ENCODE measurements at regions not wholly inside any gene's neighbourhood (a gene's known extent, or its start where the extent isn't known, plus 50 kb on each side); places are given as distances from the start of the nearest gene placed in this dataset.

DNA sequence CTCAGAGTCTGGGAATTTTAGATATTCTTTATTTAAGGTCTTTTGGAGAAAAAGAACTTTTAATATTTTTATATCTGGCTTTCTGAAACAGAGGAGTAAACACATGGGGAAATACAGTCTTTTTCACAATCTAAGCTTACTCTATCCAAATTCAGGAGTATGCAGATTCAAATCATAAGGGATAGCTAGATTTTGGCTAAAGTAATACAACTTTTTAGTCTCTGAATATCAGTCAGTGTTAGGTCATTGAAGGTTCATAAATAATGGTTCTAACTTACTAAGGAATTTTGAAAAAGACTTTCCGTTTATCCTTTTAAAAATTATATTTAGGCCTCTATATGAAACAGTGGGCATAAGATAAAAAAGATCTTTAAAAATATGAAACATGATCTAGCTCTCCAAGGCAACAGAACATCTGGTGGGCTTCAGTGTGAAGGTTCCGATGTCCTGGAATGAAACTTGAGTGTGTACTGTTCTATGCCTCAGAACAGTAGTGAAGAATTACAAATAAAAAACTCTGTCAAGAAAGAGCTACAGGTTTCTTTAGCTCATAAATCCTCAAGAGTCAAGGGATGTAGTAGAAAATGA is 165.2 kb upstream of the PDGFD start:
- DNase-seq (ENCODE audit: low read depth) = no peak
- no peak overlapping the region for H3K4me3 ChIP-seq (ENCODE audit: low read length)
- TF ChIP-seq, protein P1, sequence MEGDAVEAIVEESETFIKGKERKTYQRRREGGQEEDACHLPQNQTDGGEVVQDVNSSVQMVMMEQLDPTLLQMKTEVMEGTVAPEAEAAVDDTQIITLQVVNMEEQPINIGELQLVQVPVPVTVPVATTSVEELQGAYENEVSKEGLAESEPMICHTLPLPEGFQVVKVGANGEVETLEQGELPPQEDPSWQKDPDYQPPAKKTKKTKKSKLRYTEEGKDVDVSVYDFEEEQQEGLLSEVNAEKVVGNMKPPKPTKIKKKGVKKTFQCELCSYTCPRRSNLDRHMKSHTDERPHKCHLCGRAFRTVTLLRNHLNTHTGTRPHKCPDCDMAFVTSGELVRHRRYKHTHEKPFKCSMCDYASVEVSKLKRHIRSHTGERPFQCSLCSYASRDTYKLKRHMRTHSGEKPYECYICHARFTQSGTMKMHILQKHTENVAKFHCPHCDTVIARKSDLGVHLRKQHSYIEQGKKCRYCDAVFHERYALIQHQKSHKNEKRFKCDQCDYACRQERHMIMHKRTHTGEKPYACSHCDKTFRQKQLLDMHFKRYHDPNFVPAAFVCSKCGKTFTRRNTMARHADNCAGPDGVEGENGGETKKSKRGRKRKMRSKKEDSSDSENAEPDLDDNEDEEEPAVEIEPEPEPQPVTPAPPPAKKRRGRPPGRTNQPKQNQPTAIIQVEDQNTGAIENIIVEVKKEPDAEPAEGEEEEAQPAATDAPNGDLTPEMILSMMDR (IDR thresholded peaks at IDR 0.05; ENCODE audit: insufficient read depth, low read depth, low read length, missing control alignments) = no peak

DNA sequence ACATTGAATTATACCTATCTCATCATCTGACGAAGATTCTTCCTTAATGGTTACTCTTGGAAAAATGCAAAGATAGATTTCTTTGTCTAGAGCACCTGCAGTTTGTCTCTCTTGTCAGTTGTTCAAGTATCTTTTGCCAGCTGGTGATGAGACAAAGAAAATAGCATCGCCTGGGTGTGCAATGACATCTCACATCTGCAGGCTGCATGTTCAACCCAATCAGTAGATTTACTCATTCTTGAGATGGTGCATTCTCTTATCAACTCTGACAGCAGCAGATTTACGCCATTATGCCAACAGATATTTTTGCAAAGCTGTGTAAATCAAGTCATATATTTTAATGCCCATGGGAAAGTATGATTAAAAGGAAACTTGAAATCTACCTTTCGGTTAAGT is 164.6 kb upstream of the PDGFD start:
- no peak for DNase-seq (ENCODE audit: low read depth)
- no peak overlapping the region for H3K4me3 ChIP-seq (ENCODE audit: low read length)
- TF ChIP-seq, protein P1 (IDR thresholded peaks at IDR 0.05; ENCODE audit: insufficient read depth, low read depth, low read length, missing control alignments) = no peak

DNA sequence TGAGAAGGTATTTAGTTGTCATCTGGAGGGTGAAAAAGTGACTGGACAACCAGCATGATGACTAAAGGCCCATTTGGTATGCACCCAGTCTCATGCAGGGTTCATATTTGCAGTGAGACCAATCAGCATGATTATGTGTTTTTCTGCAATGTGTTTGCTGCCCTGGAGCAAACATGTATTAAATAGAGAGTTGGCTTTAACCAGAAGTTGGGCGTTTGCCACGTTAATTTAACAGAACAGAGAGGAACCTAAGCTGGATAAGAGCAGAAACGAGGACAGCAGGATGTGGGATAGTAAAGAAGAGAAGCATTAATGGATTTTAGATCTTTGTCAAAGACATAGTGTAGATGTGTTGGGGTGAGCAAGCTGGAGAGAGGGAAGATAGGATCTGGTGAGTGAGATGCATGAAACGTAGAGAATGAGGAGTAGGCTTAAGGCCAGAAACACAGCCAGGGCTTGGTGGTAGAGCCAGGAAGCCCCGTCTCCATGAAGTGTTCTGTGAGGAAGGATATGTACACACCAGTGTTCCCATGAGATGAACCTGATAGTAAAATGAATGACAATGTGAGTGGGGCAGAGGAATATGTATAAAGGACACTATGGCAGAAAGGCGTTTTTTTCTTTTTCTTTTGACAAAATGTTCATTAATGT is 164.0 kb upstream of the PDGFD start:
- H3K4me3 ChIP-seq (ENCODE audit: low read length) = no peak overlapping the region
- no peak for DNase-seq (ENCODE audit: low read depth)
- TF ChIP-seq, protein P1 (IDR thresholded peaks at IDR 0.05; ENCODE audit: insufficient read depth, low read depth, low read length, missing control alignments) = no peak

DNA sequence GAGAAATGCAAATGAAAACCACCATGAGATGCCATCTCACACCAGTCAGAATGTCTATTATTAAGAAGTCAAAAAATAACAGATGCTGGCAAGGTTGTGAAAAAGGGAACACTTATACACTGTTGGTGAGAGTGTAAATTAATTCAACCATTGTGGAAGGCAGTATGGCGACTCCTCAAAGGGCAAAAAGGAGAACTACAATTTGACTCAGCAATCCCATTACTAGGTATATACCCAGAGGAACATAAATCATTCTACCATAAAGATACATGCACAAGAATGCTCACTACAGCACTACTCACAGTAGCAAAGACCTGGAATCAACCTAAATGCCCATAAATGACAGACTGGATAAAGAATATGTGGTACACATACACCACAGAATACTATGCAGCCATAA is 161.1 kb upstream of the PDGFD start:
- no peak for DNase-seq (ENCODE audit: low read depth)
- no peak overlapping the region for H3K4me3 ChIP-seq (ENCODE audit: low read length)
- TF ChIP-seq, protein P1 (IDR thresholded peaks at IDR 0.05; ENCODE audit: insufficient read depth, low read depth, low read length, missing control alignments) = no peak

DNA sequence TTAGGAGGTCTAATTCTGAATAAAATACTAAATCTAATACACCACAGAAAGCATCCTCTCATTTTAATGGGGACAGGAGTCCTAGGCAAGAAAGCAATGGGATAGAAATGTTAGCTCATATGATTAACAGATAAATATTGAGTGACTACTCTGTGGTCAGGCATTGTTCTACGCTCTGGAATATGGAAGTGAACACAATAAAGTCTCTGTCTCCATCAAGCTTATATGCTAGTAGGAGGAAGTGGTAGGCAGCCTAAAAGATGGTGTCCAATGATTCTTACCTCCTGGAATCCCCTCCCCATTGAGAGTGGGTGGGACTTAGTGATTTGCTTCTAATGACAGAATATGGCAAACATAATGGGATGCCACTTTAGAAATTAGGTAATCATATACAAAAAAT is 160.3 kb upstream of the PDGFD start:
- no peak for DNase-seq (ENCODE audit: low read depth)
- H3K4me3 ChIP-seq (ENCODE audit: low read length) = no peak overlapping the region
- TF ChIP-seq, protein P1 (IDR thresholded peaks at IDR 0.05; ENCODE audit: insufficient read depth, low read depth, low read length, missing control alignments) = no peak

DNA sequence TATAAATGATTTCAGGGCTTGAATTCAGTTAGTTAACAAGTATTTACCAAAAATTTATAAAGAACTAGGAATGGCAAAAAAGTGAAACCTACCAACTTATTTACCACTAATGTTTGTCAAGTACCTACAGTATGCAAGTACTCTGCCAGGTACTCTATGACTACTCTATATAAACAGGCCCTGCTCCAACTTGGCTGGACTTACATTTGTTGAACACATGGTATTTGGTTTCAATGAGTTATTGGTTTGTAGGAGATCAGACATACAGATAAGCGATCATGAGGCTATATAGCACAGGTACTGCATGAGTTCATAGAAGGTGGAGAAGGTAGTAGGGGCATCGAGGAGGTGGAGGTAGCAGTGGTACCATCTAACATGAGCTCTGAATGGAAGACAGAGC is 159.9 kb upstream of the PDGFD start:
- no peak for DNase-seq (ENCODE audit: low read depth)
- TF ChIP-seq, protein P1 (IDR thresholded peaks at IDR 0.05; ENCODE audit: insufficient read depth, low read depth, low read length, missing control alignments) = no peak
- H3K4me3 ChIP-seq (ENCODE audit: low read length) = no peak overlapping the region

DNA sequence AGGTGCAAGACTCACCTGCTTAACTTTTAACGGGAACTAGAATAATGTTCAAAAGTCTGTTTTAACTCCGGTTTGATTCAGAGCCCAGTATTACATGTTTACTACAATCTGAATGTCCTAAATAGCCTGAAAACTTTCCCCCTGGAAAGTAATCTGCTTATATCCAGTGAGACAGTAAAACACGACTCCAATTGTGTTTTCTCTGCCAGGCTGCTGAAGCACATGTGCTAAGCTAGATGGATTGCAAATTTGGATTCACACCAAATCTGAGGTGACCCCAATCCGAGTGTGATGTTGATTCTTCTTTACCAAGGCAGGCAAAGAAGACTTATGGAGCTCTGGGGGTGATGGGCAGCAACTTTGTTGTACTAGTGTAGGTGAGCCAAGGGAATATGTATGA is 158.7 kb upstream of the PDGFD start:
- TF ChIP-seq, protein P1 (IDR thresholded peaks at IDR 0.05; ENCODE audit: insufficient read depth, low read depth, low read length, missing control alignments) = no peak
- no peak overlapping the region for H3K4me3 ChIP-seq (ENCODE audit: low read length)
- no peak for DNase-seq (ENCODE audit: low read depth)
